Trophoblast cell (in vitro differentiated cells and primary cell): ENCODE measurements at regions not wholly inside any gene's neighbourhood (a gene's known extent, or its start where the extent isn't known, plus 50 kb on each side); places are given as distances from the start of the nearest gene placed in this dataset.
A peak's percentile ranks its signal among the peaks of the same experiment; 100 is the strongest.

ENCODE experiments used
- DNase-seq, 2 donors: peaks; one replicate each; pipeline ENCODE4 v3.0.0-alpha.2; 2016
- H2AFZ ChIP-seq: 2 replicates; pipeline ENCODE4 v1.6.1; 2013; ENCODE audit warnings: low read length, moderate library complexity, mild to moderate bottlenecking; ENCODE audit not compliant: insufficient read depth, poor library complexity
- H2AK5ac ChIP-seq: 2 replicates; pipeline ENCODE4 v1.6.1; 2013; ENCODE audit warnings: mild to moderate bottlenecking, low read length
- H2BK120ac ChIP-seq: 2 replicates; pipeline ENCODE4 v1.6.1; 2013; ENCODE audit warnings: low read length, mild to moderate bottlenecking, moderate library complexity; ENCODE audit not compliant: insufficient read depth, poor library complexity
- H2BK12ac ChIP-seq: 2 replicates; pipeline ENCODE4 v1.6.1; 2013; ENCODE audit warnings: mild to moderate bottlenecking, low read length, moderate library complexity
- H2BK5ac ChIP-seq: 2 replicates; pipeline ENCODE4 v1.6.1; 2013; ENCODE audit warnings: low read length, low read depth, moderate library complexity, mild to moderate bottlenecking; ENCODE audit not compliant: poor library complexity
- H3K14ac ChIP-seq: 2 replicates; pipeline ENCODE4 v1.6.1; 2013; ENCODE audit warnings: mild to moderate bottlenecking, low read length
- H3K18ac ChIP-seq: 2 replicates; pipeline ENCODE4 v1.6.1; 2013; ENCODE audit warnings: mild to moderate bottlenecking, low read length
- H3K23ac ChIP-seq: 2 replicates; pipeline ENCODE4 v1.6.1; 2013; ENCODE audit warnings: low read length
- H3K27ac ChIP-seq: 2 replicates; pipeline ENCODE4 v1.5.1; 2013; ENCODE audit warnings: low read depth, mild to moderate bottlenecking, inconsistent platforms, low read length, moderate library complexity
- H3K27me3 ChIP-seq: 2 replicates; pipeline ENCODE4 v1.6.1; 2013; ENCODE audit warnings: inconsistent platforms, mild to moderate bottlenecking, low read length, moderate library complexity; ENCODE audit not compliant: insufficient read depth
- H3K36me3 ChIP-seq, 2 experiments: 1 replicate in 1 of 2; 2 replicates in 1 of 2; pipeline ENCODE4 v1.6.1; 2013; ENCODE audit warnings: low read length in 2 of 2, mild to moderate bottlenecking in 2 of 2, moderate library complexity in 1 of 2; ENCODE audit not compliant: insufficient read depth in 2 of 2, control insufficient read depth in 1 of 2
- H3K4ac ChIP-seq: 2 replicates; pipeline ENCODE4 v1.6.1; 2013; ENCODE audit warnings: low read depth, mild to moderate bottlenecking, low read length, moderate library complexity
- H3K4me1 ChIP-seq, 2 experiments: 1 replicate in 1 of 2; 2 replicates in 1 of 2; pipeline ENCODE4 v1.6.1; 2013; ENCODE audit warnings: low read length in 2 of 2, mild to moderate bottlenecking in 2 of 2, moderate library complexity in 1 of 2; ENCODE audit not compliant: insufficient read depth in 2 of 2, control insufficient read depth in 1 of 2
- H3K4me2 ChIP-seq: 2 replicates; pipeline ENCODE4 v1.6.1; 2013; ENCODE audit warnings: inconsistent platforms, mild to moderate bottlenecking, low read length, moderate library complexity
- H3K4me3 ChIP-seq: 2 replicates; pipeline ENCODE4 v1.5.1; 2013; ENCODE audit warnings: mild to moderate bottlenecking, low read depth, low read length, inconsistent platforms
- H3K79me1 ChIP-seq: one replicate; pipeline ENCODE4 v1.6.1; 2013; ENCODE audit warnings: low read length
- H3K79me2 ChIP-seq: 2 replicates; pipeline ENCODE4 v1.6.1; 2013; ENCODE audit warnings: low read length, mild to moderate bottlenecking; ENCODE audit not compliant: control insufficient read depth, insufficient read depth, poor library complexity
- H3K9ac ChIP-seq: 2 replicates; pipeline ENCODE4 v1.6.1; 2013; ENCODE audit warnings: mild to moderate bottlenecking, low read length
- H3K9me3 ChIP-seq: 2 replicates; pipeline ENCODE4 v1.6.1; 2013; ENCODE audit warnings: low read depth, mild to moderate bottlenecking, control low read depth, inconsistent platforms, low read length; ENCODE audit not compliant: insufficient read depth
- H4K12ac ChIP-seq: 2 replicates; pipeline ENCODE4 v1.6.1; 2013; ENCODE audit warnings: low read depth, mild to moderate bottlenecking, low read length, moderate library complexity
- H4K8ac ChIP-seq: 2 replicates; pipeline ENCODE4 v1.6.1; 2013; ENCODE audit warnings: low read depth, mild to moderate bottlenecking, low read length, moderate library complexity
- H4K91ac ChIP-seq: one replicate; pipeline ENCODE4 v1.6.1; 2013; ENCODE audit warnings: low read depth, mild to moderate bottlenecking, low read length, moderate library complexity
- WGBS: extraction: QIAGEN DNeasy Blood & Tissue Kit; methylation state at CpG from one replicate; pipeline ENCODE4 v1.1.7; 2013; ENCODE audit warnings: missing lambda C conversion rate; ENCODE audit not compliant: insufficient read length, insufficient coverage; ENCODE audit errors: extremely low coverage; 5-methylcytosine and 5-hydroxymethylcytosine counted together

DNA sequence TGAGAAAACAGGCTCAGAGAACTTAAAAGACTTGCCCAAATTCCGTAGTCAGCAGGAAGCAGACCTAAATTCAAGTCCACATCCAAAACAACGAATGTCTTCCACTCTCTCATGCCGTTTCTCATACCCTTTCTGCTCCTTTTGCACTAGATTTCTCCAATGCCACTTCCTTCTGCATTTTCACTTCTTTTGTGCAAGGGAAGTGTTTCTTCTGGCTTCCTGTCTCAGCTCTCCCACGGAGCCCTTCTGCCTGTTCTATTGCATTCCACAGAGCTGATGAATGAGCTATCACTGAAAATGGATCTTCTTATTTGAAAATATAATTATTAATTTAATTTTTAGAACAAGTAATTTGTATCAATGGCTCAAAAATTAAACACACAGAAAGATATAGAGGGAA, 56.1 kb upstream of the STK24 start:
- H3K79me1 ChIP-seq: no peaks in the 10 kb centered on the region
- H3K9me3 ChIP-seq: no peaks in the 10 kb centered on the region
- H3K18ac ChIP-seq: no peak overlapping the region
- peak overlapping the region; percentile 0 for H2AFZ ChIP-seq
- H3K23ac ChIP-seq: no peak overlapping the region
- H2AK5ac ChIP-seq: no peak overlapping the region
- WGBS: no CpG with 5 or more reads among the region's 4 CpGs
- no peak overlapping the region for H4K8ac ChIP-seq
- no peak overlapping the region for H3K4me2 ChIP-seq
- no peak overlapping the region for H3K9ac ChIP-seq
- H3K4ac ChIP-seq: no peak overlapping the region
- H3K14ac ChIP-seq: no peak overlapping the region
- H2BK5ac ChIP-seq: no peak overlapping the region
- no peak overlapping the region for H3K4me3 ChIP-seq
- H3K36me3 ChIP-seq: no peaks in the 10 kb centered on the region
- peaks cover 0 to 2% of the 10 kb centered on the region in 2 experiments for H3K4me1 ChIP-seq
- H2BK120ac ChIP-seq: no peak overlapping the region
- peak; percentile 7 to 59 for DNase-seq
- H3K27me3 ChIP-seq: no peaks in the 10 kb centered on the region
- H4K91ac ChIP-seq: peak overlapping the region; percentile 48
- no peaks in the 10 kb centered on the region for H3K79me2 ChIP-seq
- H4K12ac ChIP-seq: no peak overlapping the region
- H3K27ac ChIP-seq: no peak overlapping the region
- H2BK12ac ChIP-seq: no peak overlapping the region

DNA sequence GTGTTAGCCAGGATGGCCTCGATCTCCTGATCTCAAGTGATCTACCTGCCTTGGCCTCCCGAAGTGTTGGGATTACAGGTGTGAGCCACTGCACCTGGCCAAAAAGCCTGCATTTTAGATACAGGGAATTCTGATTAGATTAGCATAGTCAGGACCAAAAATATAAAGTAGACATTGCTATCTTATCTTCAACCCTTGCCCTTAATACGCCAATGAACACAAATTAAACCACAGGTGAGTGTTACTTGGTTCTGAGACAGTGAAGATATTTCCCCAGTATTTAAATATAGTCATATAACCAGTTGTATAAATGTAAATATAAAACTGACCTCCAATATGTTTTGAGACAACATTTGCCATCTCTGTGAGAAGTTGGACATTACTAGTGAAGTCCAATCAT, 52.1 kb upstream of the STK24 start:
- DNase-seq: no peak
- H2BK5ac ChIP-seq: no peak overlapping the region
- H2AFZ ChIP-seq: no peak overlapping the region
- H4K8ac ChIP-seq: no peak overlapping the region
- H3K27me3 ChIP-seq: no peaks in the 10 kb centered on the region
- no peak overlapping the region for H3K4ac ChIP-seq
- H3K9ac ChIP-seq: no peak overlapping the region
- peaks cover 0 to 2% of the 10 kb centered on the region in 2 experiments for H3K4me1 ChIP-seq
- WGBS: no CpG with 5 or more reads among the region's 3 CpGs
- no peak overlapping the region for H3K4me3 ChIP-seq
- no peak overlapping the region for H4K12ac ChIP-seq
- H4K91ac ChIP-seq: no peak overlapping the region
- no peaks in the 10 kb centered on the region for H3K79me1 ChIP-seq
- H3K36me3 ChIP-seq: no peaks in the 10 kb centered on the region
- H3K18ac ChIP-seq: no peak overlapping the region
- no peaks in the 10 kb centered on the region for H3K9me3 ChIP-seq
- no peak overlapping the region for H2BK12ac ChIP-seq
- no peak overlapping the region for H3K14ac ChIP-seq
- no peak overlapping the region for H3K23ac ChIP-seq
- no peaks in the 10 kb centered on the region for H3K79me2 ChIP-seq
- H3K27ac ChIP-seq: no peak overlapping the region
- H3K4me2 ChIP-seq: no peak overlapping the region
- H2BK120ac ChIP-seq: no peak overlapping the region
- no peak overlapping the region for H2AK5ac ChIP-seq
